ENCODE measurements at regions not wholly inside any gene's neighbourhood (a gene's known extent, or its start where the extent isn't known, plus 50 kb on each side); places are given as distances from the start of the nearest gene placed in this dataset.

GRCh38 chr6:101015541-101015940 lies 134.4 kb upstream of the ASCC3 start:
- in situ Hi-C loops (cut with MboI): no loop called here
- Histone ChIP-seq H3K4me2 (ENCODE audit: unreplicated experiment) (no peak overlapping the region), H3K36me3 (ENCODE audit: low read depth) (no peaks in the 10 kb centered on the region), H3F3A (ENCODE audit: insufficient read depth) (no peaks in the 10 kb centered on the region), H3K27me3 (replicated peaks; ENCODE audit: insufficient read depth) (no peaks in the 10 kb centered on the region), H3K9me2 (ENCODE audit: insufficient read depth) (no peaks in the 10 kb centered on the region), H3K27ac (no peak overlapping the region), H3K4me3 (no peak overlapping the region), H2AFZ (no peak overlapping the region), H4K20me1 (ENCODE audit: insufficient read depth) (no peaks in the 10 kb centered on the region), H3K4me1 (ENCODE audit: insufficient read depth) (no peaks in the 10 kb centered on the region), H3K9me3 (ENCODE audit: low read depth) (no peaks in the 10 kb centered on the region), H3K9ac (no peak overlapping the region), H3K79me2 (ENCODE audit: insufficient read depth) (no peaks in the 10 kb centered on the region)
- 83 to 92% methylated on average over 1 of the region's 1 CpG for WGBS, 2 experiments (ENCODE audit: low coverage in 1 of 2, low lambda C conversion rate in 2 of 2, missing lambda C conversion rate in 2 of 2)
- DNase-seq: no peak
- TF ChIP-seq EZH2phosphoT487 (IDR thresholded peaks at IDR 0.05; ENCODE audit: insufficient read depth, low read depth) (no peak), EZH2 (IDR thresholded peaks at IDR 0.05; ENCODE audit: insufficient read depth, poor library complexity, severe bottlenecking) (no peak)

GRCh38 chr6:101016163-101016562 lies 135.0 kb upstream of the ASCC3 start:
- Histone ChIP-seq H3K27ac (no peak overlapping the region), H3K36me3 (ENCODE audit: low read depth) (no peaks in the 10 kb centered on the region), H4K20me1 (ENCODE audit: insufficient read depth) (no peaks in the 10 kb centered on the region), H3K4me1 (ENCODE audit: insufficient read depth) (no peaks in the 10 kb centered on the region), H3K9me3 (ENCODE audit: low read depth) (no peaks in the 10 kb centered on the region), H3K4me3 (no peak overlapping the region), H2AFZ (no peak overlapping the region), H3K9ac (no peak overlapping the region), H3K79me2 (ENCODE audit: insufficient read depth) (no peaks in the 10 kb centered on the region), H3F3A (ENCODE audit: insufficient read depth) (no peaks in the 10 kb centered on the region), H3K9me2 (ENCODE audit: insufficient read depth) (no peaks in the 10 kb centered on the region), H3K27me3 (replicated peaks; ENCODE audit: insufficient read depth) (no peaks in the 10 kb centered on the region), H3K4me2 (ENCODE audit: unreplicated experiment) (no peak overlapping the region)
- TF ChIP-seq EZH2 (IDR thresholded peaks at IDR 0.05; ENCODE audit: insufficient read depth, poor library complexity, severe bottlenecking) (no peak), EZH2phosphoT487 (IDR thresholded peaks at IDR 0.05; ENCODE audit: insufficient read depth, low read depth) (no peak)
- no peak for DNase-seq
- 41 to 46% methylated on average over 3 of the region's 3 CpGs for WGBS, 2 experiments (ENCODE audit: low coverage in 1 of 2, low lambda C conversion rate in 2 of 2, missing lambda C conversion rate in 2 of 2)
- in situ Hi-C loops (cut with MboI): no loop called here

GRCh38 chr6:101018157-101018556 lies 137.0 kb upstream of the ASCC3 start:
- Histone ChIP-seq H3F3A (ENCODE audit: insufficient read depth) (no peaks in the 10 kb centered on the region), H3K9me3 (ENCODE audit: low read depth) (no peaks in the 10 kb centered on the region), H3K9ac (no peak overlapping the region), H3K4me3 (no peak overlapping the region), H2AFZ (no peak overlapping the region), H3K27ac (no peak overlapping the region), H4K20me1 (ENCODE audit: insufficient read depth) (no peaks in the 10 kb centered on the region), H3K9me2 (ENCODE audit: insufficient read depth) (no peaks in the 10 kb centered on the region), H3K79me2 (ENCODE audit: insufficient read depth) (no peaks in the 10 kb centered on the region), H3K27me3 (replicated peaks; ENCODE audit: insufficient read depth) (no peaks in the 10 kb centered on the region), H3K36me3 (ENCODE audit: low read depth) (no peaks in the 10 kb centered on the region), H3K4me2 (ENCODE audit: unreplicated experiment) (no peak overlapping the region), H3K4me1 (ENCODE audit: insufficient read depth) (no peaks in the 10 kb centered on the region)
- WGBS, 2 experiments (ENCODE audit: low coverage in 1 of 2, low lambda C conversion rate in 2 of 2, missing lambda C conversion rate in 2 of 2): 28 to 34% methylated on average over 3 of the region's 3 CpGs
- DNase-seq: no peak
- TF ChIP-seq EZH2phosphoT487 (IDR thresholded peaks at IDR 0.05; ENCODE audit: insufficient read depth, low read depth): no peak
- no peak for TF ChIP-seq EZH2 (IDR thresholded peaks at IDR 0.05; ENCODE audit: insufficient read depth, poor library complexity, severe bottlenecking)
- in situ Hi-C loops (cut with MboI): no loop called here

- Histone ChIP-seq H3K36me3 (ENCODE audit: low read depth) (no peaks in the 10 kb centered on the region), H3K9me2 (ENCODE audit: insufficient read depth) (no peaks in the 10 kb centered on the region), H3K27me3 (replicated peaks; ENCODE audit: insufficient read depth) (no peaks in the 10 kb centered on the region), H4K20me1 (ENCODE audit: insufficient read depth) (no peaks in the 10 kb centered on the region), H3K79me2 (ENCODE audit: insufficient read depth) (no peaks in the 10 kb centered on the region), H2AFZ (no peak overlapping the region), H3F3A (ENCODE audit: insufficient read depth) (no peaks in the 10 kb centered on the region), H3K9ac (no peak overlapping the region), H3K27ac (no peak overlapping the region), H3K9me3 (ENCODE audit: low read depth) (no peaks in the 10 kb centered on the region), H3K4me3 (no peak overlapping the region), H3K4me1 (ENCODE audit: insufficient read depth) (no peaks in the 10 kb centered on the region), H3K4me2 (ENCODE audit: unreplicated experiment) (no peak overlapping the region)
- TF ChIP-seq EZH2 (IDR thresholded peaks at IDR 0.05; ENCODE audit: insufficient read depth, poor library complexity, severe bottlenecking) (no peak), EZH2phosphoT487 (IDR thresholded peaks at IDR 0.05; ENCODE audit: insufficient read depth, low read depth) (no peak)
- in situ Hi-C loops (cut with MboI): no loop called here
- no peak for DNase-seq
Measured at GRCh38 chr6:101021504-101021903, 140.4 kb upstream of the ASCC3 start.

- H3K9ac ChIP-seq: no peak overlapping the region
- H3K4me2 ChIP-seq (ENCODE audit: unreplicated experiment): no peak overlapping the region
- TF ChIP-seq EZH2 (IDR thresholded peaks at IDR 0.05; ENCODE audit: insufficient read depth, poor library complexity, severe bottlenecking) (no peak), EZH2phosphoT487 (IDR thresholded peaks at IDR 0.05; ENCODE audit: insufficient read depth, low read depth) (no peak)
- no peaks in the 10 kb centered on the region for H3K4me1 ChIP-seq (ENCODE audit: insufficient read depth)
- in situ Hi-C loops (cut with MboI): no loop called here
- no peak overlapping the region for H2AFZ ChIP-seq
- H3K27ac ChIP-seq: no peak overlapping the region
- no peaks in the 10 kb centered on the region for H3K36me3 ChIP-seq (ENCODE audit: low read depth)
- H3K4me3 ChIP-seq: no peak overlapping the region
- H4K20me1 ChIP-seq (ENCODE audit: insufficient read depth): no peaks in the 10 kb centered on the region
- H3K9me3 ChIP-seq (ENCODE audit: low read depth): no peaks in the 10 kb centered on the region
- DNase-seq: no peak
- H3F3A ChIP-seq (ENCODE audit: insufficient read depth): no peaks in the 10 kb centered on the region
- WGBS, 2 experiments (ENCODE audit: low coverage in 1 of 2, low lambda C conversion rate in 2 of 2, missing lambda C conversion rate in 2 of 2): 43 to 45% methylated on average over 4 of the region's 4 CpGs
- no peaks in the 10 kb centered on the region for H3K9me2 ChIP-seq (ENCODE audit: insufficient read depth)
- H3K79me2 ChIP-seq (ENCODE audit: insufficient read depth): no peaks in the 10 kb centered on the region
- H3K27me3 ChIP-seq (replicated peaks; ENCODE audit: insufficient read depth): no peaks in the 10 kb centered on the region
Measured at GRCh38 chr6:101042966-101043365, 161.8 kb upstream of the ASCC3 start.

All from GM23248 (cell line).